SH-SY5Y (cell line): ENCODE measurements at regions not wholly inside any gene's neighbourhood (a gene's known extent, or its start where the extent isn't known, plus 50 kb on each side); places are given as distances from the start of the nearest gene placed in this dataset.

ENCODE experiments used
- GATA2 ChIP-seq: IDR thresholded peaks from 2 replicates; pipeline ENCODE4 v1.6.1; 2011; ENCODE audit warnings: mild to moderate bottlenecking, low read depth, low read length
- GATA3 ChIP-seq: IDR thresholded peaks from 2 replicates; pipeline ENCODE4 v1.6.1; 2011; ENCODE audit warnings: low read depth, mild to moderate bottlenecking, low read length, moderate library complexity

- no peak for TF ChIP-seq GATA2
- TF ChIP-seq GATA3 = no peak
Observed at GRCh38 chr14:79972230-79972629, 239.1 kb downstream of the DIO2 start.
